HG02938 (cell line): ENCODE measurements at regions not wholly inside any gene's neighbourhood (a gene's known extent, or its start where the extent isn't known, plus 50 kb on each side); places are given as distances from the start of the nearest gene placed in this dataset.

Experiments used
- ATAC-seq: cut with Tn5 transposase; IDR thresholded peaks from one replicate; pipeline ENCODE4 v1.9.1; 2021; ENCODE audit warnings: mild to moderate bottlenecking, moderate library complexity; ENCODE audit not compliant: unreplicated experiment

- no peak for ATAC-seq
Measured at GRCh38 chr4:171186700-171187099, 626.5 kb upstream of the GALNTL6 start.

- no peak for ATAC-seq
Measured at GRCh38 chr4:171181090-171181489, 632.1 kb upstream of the GALNTL6 start.

GRCh38 chr4:171170671-171171070 lies 642.5 kb upstream of the GALNTL6 start:
- ATAC-seq = no peak

- no peak for ATAC-seq
Measured at GRCh38 chr4:171169396-171169795, 643.8 kb upstream of the GALNTL6 start.

- ATAC-seq = no peak
Measured at GRCh38 chr4:171162478-171162877, 650.7 kb upstream of the GALNTL6 start.

- no peak for ATAC-seq
Measured at GRCh38 chr4:171157462-171158082, 655.6 kb upstream of the GALNTL6 start.

GRCh38 chr4:171142639-171143038 lies 670.6 kb upstream of the GALNTL6 start:
- no peak for ATAC-seq

GRCh38 chr4:171142045-171142444 lies 671.2 kb upstream of the GALNTL6 start:
- no peak for ATAC-seq

GRCh38 chr4:171130256-171130801 lies 682.9 kb upstream of the GALNTL6 start:
- no peak for ATAC-seq

- ATAC-seq = no peak
Measured at GRCh38 chr4:171118091-171118490, 695.1 kb upstream of the GALNTL6 start.

GRCh38 chr4:171117457-171117856 lies 695.7 kb upstream of the GALNTL6 start:
- no peak for ATAC-seq

GRCh38 chr4:171101845-171102244 lies 711.4 kb upstream of the GALNTL6 start:
- no peak for ATAC-seq

- no peak for ATAC-seq
Measured at GRCh38 chr4:171087089-171087488, 726.1 kb upstream of the GALNTL6 start.

- peak; percentile 58 for ATAC-seq
Measured at GRCh38 chr4:171067422-171067821, 745.8 kb upstream of the GALNTL6 start.

GRCh38 chr4:171049380-171049779 lies 763.8 kb upstream of the GALNTL6 start:
- ATAC-seq = no peak

- no peak for ATAC-seq
Measured at GRCh38 chr4:171042989-171043524, 770.1 kb upstream of the GALNTL6 start.

GRCh38 chr4:171035909-171036308 lies 777.3 kb upstream of the GALNTL6 start:
- no peak for ATAC-seq

- ATAC-seq = no peak
Measured at GRCh38 chr4:171031338-171031737, 781.9 kb upstream of the GALNTL6 start.

GRCh38 chr4:171025776-171026175 lies 787.4 kb upstream of the GALNTL6 start:
- no peak for ATAC-seq

- ATAC-seq = no peak
Measured at GRCh38 chr4:171025343-171025742, 787.9 kb upstream of the GALNTL6 start.

- ATAC-seq = no peak
Measured at GRCh38 chr4:171024720-171025303, 788.4 kb upstream of the GALNTL6 start.

GRCh38 chr4:171022824-171023230 lies 790.4 kb upstream of the GALNTL6 start:
- no peak for ATAC-seq
